ENCODE measurements at regions not wholly inside any gene's neighbourhood (a gene's known extent, or its start where the extent isn't known, plus 50 kb on each side); places are given as distances from the start of the nearest gene placed in this dataset.

DNA sequence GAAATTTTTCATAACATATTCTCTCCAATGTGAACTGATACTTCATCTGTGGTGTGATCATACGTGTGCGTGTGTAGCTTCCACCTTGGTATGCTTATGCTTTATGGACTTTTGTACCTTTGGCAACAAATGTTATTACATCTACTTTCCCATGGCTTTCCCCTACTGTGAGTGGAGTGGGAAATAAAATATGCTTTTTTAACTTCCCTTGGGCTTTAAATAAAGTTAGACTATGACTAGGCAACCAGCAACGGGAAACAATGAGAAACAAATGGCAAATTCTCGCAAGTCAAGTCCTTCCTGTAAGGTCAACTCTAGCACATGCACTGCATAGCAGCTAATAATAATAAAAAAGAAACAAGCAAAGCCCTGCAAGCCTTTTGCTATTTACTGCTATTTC, 205.0 kb upstream of the PDE5A start:
- no peak for DNase-seq (ENCODE audit: low read depth, low spot score)
- Histone ChIP-seq H3K27ac (no peak overlapping the region), H3K9me3 (ENCODE audit: low read depth, low read length) (no peaks in the 10 kb centered on the region), H3K36me3 (ENCODE audit: insufficient read depth, low read length) (no peaks in the 10 kb centered on the region), H3K9ac (ENCODE audit: insufficient read length) (no peak overlapping the region), H3K4me3 (no peak overlapping the region)
- TF ChIP-seq POLR2AphosphoS5 (IDR thresholded peaks at IDR 0.05; ENCODE audit: borderline replicate concordance, low read depth, low read length) (no peak), FOXP2 (optimal IDR thresholded peaks at IDR 0.05; ENCODE audit: control extremely low read depth, extremely low read length, insufficient read depth) (no peak), EZH2 (IDR thresholded peaks at IDR 0.05) (no peak)

DNA sequence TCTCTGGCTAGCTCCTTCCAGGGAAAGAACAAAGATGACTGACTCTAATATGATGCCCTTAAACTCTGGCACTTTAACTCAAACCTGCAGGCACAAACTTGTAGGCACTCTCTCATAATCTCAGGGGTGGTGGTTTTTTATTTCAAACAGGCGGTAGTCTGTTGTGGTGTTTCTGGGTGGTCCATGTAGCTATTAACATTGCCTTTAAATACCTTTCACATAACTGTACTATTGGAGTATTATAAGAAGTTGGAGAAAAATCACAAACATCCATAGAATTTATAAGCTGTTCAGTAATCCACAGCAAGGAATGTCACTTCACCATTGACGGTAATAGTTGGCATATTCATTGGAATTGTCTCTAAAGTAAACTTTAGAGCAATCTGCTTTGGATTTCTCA, 204.2 kb upstream of the PDE5A start:
- Histone ChIP-seq H3K9me3 (ENCODE audit: low read depth, low read length) (no peaks in the 10 kb centered on the region), H3K27ac (no peak overlapping the region), H3K36me3 (ENCODE audit: insufficient read depth, low read length) (no peaks in the 10 kb centered on the region), H3K4me3 (no peak overlapping the region), H3K9ac (ENCODE audit: insufficient read length) (no peak overlapping the region)
- no peak for TF ChIP-seq EZH2 (IDR thresholded peaks at IDR 0.05)
- TF ChIP-seq POLR2AphosphoS5 (IDR thresholded peaks at IDR 0.05; ENCODE audit: borderline replicate concordance, low read depth, low read length) = no peak
- no peak for TF ChIP-seq FOXP2 (optimal IDR thresholded peaks at IDR 0.05; ENCODE audit: control extremely low read depth, extremely low read length, insufficient read depth)
- no peak for DNase-seq (ENCODE audit: low read depth, low spot score)

DNA sequence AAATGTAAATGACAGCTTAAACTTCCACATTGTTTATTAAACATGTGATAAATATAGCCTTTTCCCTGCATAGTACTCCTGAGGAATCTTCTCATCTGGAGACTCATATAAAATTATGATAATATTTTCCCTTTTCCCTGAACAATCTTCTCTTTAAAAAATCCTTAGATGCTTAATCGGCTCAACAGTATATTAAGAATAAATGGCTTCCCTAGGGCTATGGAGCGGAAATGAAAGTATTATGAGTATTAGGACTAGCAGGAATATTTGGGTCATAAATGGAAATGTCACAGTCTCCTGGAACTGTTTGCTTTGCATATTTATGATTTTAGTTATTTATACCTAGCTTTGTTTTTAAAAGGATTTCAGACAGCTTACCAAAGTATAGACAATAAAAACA, 200.7 kb upstream of the PDE5A start:
- H3K27ac ChIP-seq = no peak overlapping the region
- no peak for TF ChIP-seq POLR2AphosphoS5 (IDR thresholded peaks at IDR 0.05; ENCODE audit: borderline replicate concordance, low read depth, low read length)
- TF ChIP-seq EZH2 (IDR thresholded peaks at IDR 0.05) = no peak
- no peak for TF ChIP-seq FOXP2 (optimal IDR thresholded peaks at IDR 0.05; ENCODE audit: control extremely low read depth, extremely low read length, insufficient read depth)
- H3K36me3 ChIP-seq (ENCODE audit: insufficient read depth, low read length) = no peaks in the 10 kb centered on the region
- H3K9ac ChIP-seq (ENCODE audit: insufficient read length) = no peak overlapping the region
- no peak overlapping the region for H3K4me3 ChIP-seq
- no peaks in the 10 kb centered on the region for H3K9me3 ChIP-seq (ENCODE audit: low read depth, low read length)
- DNase-seq (ENCODE audit: low read depth, low spot score) = peak; percentile 22

DNA sequence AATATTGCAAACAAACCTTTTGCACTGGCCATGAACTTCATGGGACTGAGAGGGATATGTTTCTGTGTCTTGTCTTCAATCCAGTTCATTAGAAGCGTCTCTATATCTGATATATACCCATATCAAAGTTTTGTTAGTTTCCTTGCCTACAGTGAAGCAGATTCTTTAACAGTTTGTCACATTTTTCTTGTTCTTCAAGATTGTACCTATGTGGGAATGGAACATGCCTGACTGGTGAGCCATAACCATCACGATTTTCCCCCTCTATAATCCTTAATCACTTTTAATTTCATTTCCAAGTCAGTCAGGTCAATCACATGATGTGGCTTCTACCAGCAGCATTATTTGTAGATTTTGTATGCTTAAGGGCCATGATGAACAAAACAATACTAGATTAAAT, 197.1 kb upstream of the PDE5A start:
- no peak overlapping the region for H3K27ac ChIP-seq
- no peak overlapping the region for H3K4me3 ChIP-seq
- H3K9ac ChIP-seq (ENCODE audit: insufficient read length) = no peak overlapping the region
- no peak for TF ChIP-seq POLR2AphosphoS5 (IDR thresholded peaks at IDR 0.05; ENCODE audit: borderline replicate concordance, low read depth, low read length)
- TF ChIP-seq EZH2 (IDR thresholded peaks at IDR 0.05) = no peak
- no peak for TF ChIP-seq FOXP2 (optimal IDR thresholded peaks at IDR 0.05; ENCODE audit: control extremely low read depth, extremely low read length, insufficient read depth)
- no peak for DNase-seq (ENCODE audit: low read depth, low spot score)
- H3K9me3 ChIP-seq (ENCODE audit: low read depth, low read length) = no peaks in the 10 kb centered on the region
- no peaks in the 10 kb centered on the region for H3K36me3 ChIP-seq (ENCODE audit: insufficient read depth, low read length)

DNA sequence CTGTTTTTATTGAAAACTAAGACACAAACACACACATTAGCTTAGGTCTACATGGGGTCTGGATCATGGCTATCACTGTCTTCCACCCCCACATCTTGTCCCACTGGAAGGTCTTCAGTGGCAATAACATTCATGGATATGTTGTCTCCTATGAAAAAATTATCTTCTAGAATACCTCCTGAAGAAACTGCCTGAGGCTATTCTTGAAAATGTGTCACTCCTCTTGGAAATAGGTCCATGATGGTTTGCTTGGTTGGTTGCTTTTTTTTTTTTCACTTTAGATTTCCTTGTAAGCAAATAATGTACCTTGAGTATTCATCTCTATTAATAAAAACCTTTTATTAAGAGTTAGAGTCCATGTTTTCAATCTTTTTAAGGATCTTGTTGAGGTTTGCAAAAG, 195.3 kb upstream of the PDE5A start:
- no peak overlapping the region for H3K9ac ChIP-seq (ENCODE audit: insufficient read length)
- no peak overlapping the region for H3K4me3 ChIP-seq
- TF ChIP-seq POLR2AphosphoS5 (IDR thresholded peaks at IDR 0.05; ENCODE audit: borderline replicate concordance, low read depth, low read length) (no peak), FOXP2 (optimal IDR thresholded peaks at IDR 0.05; ENCODE audit: control extremely low read depth, extremely low read length, insufficient read depth) (no peak), EZH2 (IDR thresholded peaks at IDR 0.05) (no peak)
- no peaks in the 10 kb centered on the region for H3K9me3 ChIP-seq (ENCODE audit: low read depth, low read length)
- H3K36me3 ChIP-seq (ENCODE audit: insufficient read depth, low read length) = no peaks in the 10 kb centered on the region
- no peak overlapping the region for H3K27ac ChIP-seq
- no peak for DNase-seq (ENCODE audit: low read depth, low spot score)

DNA sequence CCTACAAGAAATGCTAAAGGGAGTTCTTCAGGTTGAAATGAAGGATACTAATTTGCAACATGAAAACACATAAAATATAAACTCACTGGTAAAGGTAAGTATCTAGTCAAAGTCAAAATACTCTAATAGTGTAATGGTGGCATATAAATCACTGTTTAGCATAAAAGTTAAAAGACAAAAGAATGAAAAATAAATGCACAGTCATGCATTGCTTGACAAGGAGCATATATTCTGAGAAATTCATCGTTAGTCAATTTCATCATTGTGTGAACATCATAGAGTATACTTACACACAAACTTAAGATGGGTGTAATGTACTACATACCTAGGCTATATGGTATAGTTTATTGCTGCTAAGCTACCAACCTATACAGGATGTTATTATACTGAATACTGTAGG, 194.4 kb upstream of the PDE5A start:
- Histone ChIP-seq H3K9ac (ENCODE audit: insufficient read length) (no peak overlapping the region), H3K4me3 (no peak overlapping the region), H3K9me3 (ENCODE audit: low read depth, low read length) (no peaks in the 10 kb centered on the region), H3K36me3 (ENCODE audit: insufficient read depth, low read length) (no peaks in the 10 kb centered on the region), H3K27ac (no peak overlapping the region)
- no peak for DNase-seq (ENCODE audit: low read depth, low spot score)
- TF ChIP-seq FOXP2 (optimal IDR thresholded peaks at IDR 0.05; ENCODE audit: control extremely low read depth, extremely low read length, insufficient read depth) (no peak), EZH2 (IDR thresholded peaks at IDR 0.05) (no peak), POLR2AphosphoS5 (IDR thresholded peaks at IDR 0.05; ENCODE audit: borderline replicate concordance, low read depth, low read length) (no peak)

DNA sequence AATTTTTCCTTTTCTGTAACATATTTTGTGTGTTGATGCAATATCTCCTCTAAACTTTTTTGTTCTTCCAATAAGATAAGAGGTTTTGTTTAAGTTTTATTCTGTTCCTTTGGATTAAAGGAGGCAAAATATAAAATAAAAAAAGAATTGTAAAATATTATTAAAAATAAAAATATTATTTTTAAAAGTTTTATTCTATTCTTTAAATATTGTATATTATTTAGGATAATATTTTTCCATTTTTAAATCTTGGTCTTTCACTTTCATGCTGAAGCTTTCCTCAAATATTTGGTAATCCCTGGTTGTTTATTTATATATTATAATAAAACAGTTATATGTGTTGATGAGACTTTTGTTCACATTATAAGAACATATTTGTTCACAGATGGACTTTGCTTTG, 187.9 kb upstream of the PDE5A start:
- Histone ChIP-seq H3K36me3 (ENCODE audit: insufficient read depth, low read length) (no peaks in the 10 kb centered on the region), H3K9ac (ENCODE audit: insufficient read length) (no peak overlapping the region), H3K4me3 (no peak overlapping the region), H3K27ac (no peak overlapping the region), H3K9me3 (ENCODE audit: low read depth, low read length) (no peaks in the 10 kb centered on the region)
- TF ChIP-seq FOXP2 (optimal IDR thresholded peaks at IDR 0.05; ENCODE audit: control extremely low read depth, extremely low read length, insufficient read depth) (no peak), EZH2 (IDR thresholded peaks at IDR 0.05) (no peak), POLR2AphosphoS5 (IDR thresholded peaks at IDR 0.05; ENCODE audit: borderline replicate concordance, low read depth, low read length) (no peak)
- DNase-seq (ENCODE audit: low read depth, low spot score) = no peak

DNA sequence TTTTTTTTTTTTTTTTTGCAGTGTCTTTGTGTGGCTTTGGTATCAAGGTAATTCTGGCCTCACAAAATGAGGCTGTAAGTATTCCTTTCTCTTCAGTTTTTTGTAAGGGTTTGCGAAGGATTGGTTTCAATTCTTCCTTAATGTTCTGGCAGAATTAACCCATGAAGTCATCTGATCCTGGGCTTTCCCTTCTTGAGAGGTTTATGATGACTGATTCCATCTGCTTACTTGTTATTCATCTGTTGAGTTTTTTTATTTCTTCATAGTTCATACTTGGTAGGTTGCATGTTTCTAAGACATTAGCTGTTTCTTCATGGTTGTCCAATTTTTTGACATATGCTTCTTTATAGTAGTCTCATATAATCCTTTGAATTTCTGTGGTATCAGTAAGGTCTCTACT, 181.4 kb upstream of the PDE5A start:
- DNase-seq (ENCODE audit: low read depth, low spot score) = no peak
- Histone ChIP-seq H3K9me3 (ENCODE audit: low read depth, low read length) (no peaks in the 10 kb centered on the region), H3K9ac (ENCODE audit: insufficient read length) (no peak overlapping the region), H3K36me3 (ENCODE audit: insufficient read depth, low read length) (no peaks in the 10 kb centered on the region), H3K4me3 (no peak overlapping the region), H3K27ac (no peak overlapping the region)
- no peak for TF ChIP-seq POLR2AphosphoS5 (IDR thresholded peaks at IDR 0.05; ENCODE audit: borderline replicate concordance, low read depth, low read length)
- TF ChIP-seq EZH2 (IDR thresholded peaks at IDR 0.05) = no peak
- no peak for TF ChIP-seq FOXP2 (optimal IDR thresholded peaks at IDR 0.05; ENCODE audit: control extremely low read depth, extremely low read length, insufficient read depth)

DNA sequence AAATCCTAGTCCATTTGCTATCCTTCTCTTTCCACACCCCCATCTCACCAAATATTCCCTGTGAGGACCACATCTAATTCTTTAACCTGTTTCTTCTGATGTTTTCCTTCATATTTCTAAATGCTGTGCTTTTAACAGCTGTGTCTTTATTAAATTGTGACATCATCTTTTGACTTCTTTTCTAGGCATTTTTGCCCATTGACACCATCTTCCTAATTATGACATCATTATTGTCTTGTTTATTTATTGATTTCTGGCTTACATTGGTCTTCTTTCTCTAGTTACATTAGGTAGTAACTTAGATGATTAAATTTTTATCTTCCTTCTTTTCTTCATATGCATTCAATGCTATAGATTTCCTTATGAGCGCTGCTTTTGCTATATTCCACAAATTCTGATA, 175.8 kb upstream of the PDE5A start:
- H3K27ac ChIP-seq = no peak overlapping the region
- no peak for DNase-seq (ENCODE audit: low read depth, low spot score)
- no peak overlapping the region for H3K4me3 ChIP-seq
- no peaks in the 10 kb centered on the region for H3K9me3 ChIP-seq (ENCODE audit: low read depth, low read length)
- H3K36me3 ChIP-seq (ENCODE audit: insufficient read depth, low read length) = no peaks in the 10 kb centered on the region
- TF ChIP-seq EZH2 (IDR thresholded peaks at IDR 0.05) (no peak), FOXP2 (optimal IDR thresholded peaks at IDR 0.05; ENCODE audit: control extremely low read depth, extremely low read length, insufficient read depth) (no peak), POLR2AphosphoS5 (IDR thresholded peaks at IDR 0.05; ENCODE audit: borderline replicate concordance, low read depth, low read length) (no peak)
- H3K9ac ChIP-seq (ENCODE audit: insufficient read length) = no peak overlapping the region
